GM12878 (cell line): ENCODE measurements at regions not wholly inside any gene's neighbourhood (a gene's known extent, or its start where the extent isn't known, plus 50 kb on each side); places are given as distances from the start of the nearest gene placed in this dataset.

Experiments
- ATAC-seq: fragments of 200-7000 bp; cut with Tn5 transposase; 3 replicates; pipeline ENCODE4 v1.9.1; 2020; ENCODE audit warnings: mild to moderate bottlenecking, moderate library complexity
- BruUV-seq: library from RNA; stranded (reverse); fragments of 400-500 nt; replicated peaks from 2 replicates; lab custom pipeline; 2021; lab: Mats Ljungman, UMichigan
- CTCF ChIA-PET: fragments of 300-600 bp; sonication (Branson Sonifier 250); formaldehyde crosslinking; extraction: SDS; loops from one replicate; lab custom pipeline; 2021; ENCODE audit warnings: inconsistent platforms; lab: Yijun Ruan, JAX
- POLR2A ChIA-PET: fragments of 350-600 bp; formaldehyde crosslinking; extraction: SDS; loops from one replicate; lab custom pipeline; 2021; ENCODE audit warnings: inconsistent platforms; lab: Charles Lee
- RAD21 ChIA-PET: fragments of 300-600 bp; sonication (Branson Sonifier 250); formaldehyde crosslinking; loops from one replicate; lab custom pipeline; 2023; ENCODE audit warnings: antibody characterized with exemption; ENCODE audit not compliant: unreplicated experiment; lab: Charles Lee
- SMC1A ChIA-PET: fragments of 300-600 bp; sonication (Branson Sonifier 250); formaldehyde crosslinking; loops from one replicate; lab custom pipeline; 2023; ENCODE audit not compliant: unreplicated experiment, uncharacterized antibody; lab: Charles Lee
- DNase-seq: peaks from one replicate; pipeline ENCODE4 v3.0.0-alpha.2; 2011; ENCODE audit warnings: low read depth, low spot score
- FAIRE-seq: peaks from 3 replicates; lab custom pipeline; 2011; peaks lifted over from hg19 to GRCh38; lab: Jason Lieb, UNC
- H2AFZ ChIP-seq: 2 replicates; pipeline ENCODE4 v1.6.0; 2011; ENCODE audit warnings: low read depth, low read length, control low read depth; ENCODE audit not compliant: control insufficient read depth
- H3K27ac ChIP-seq: 2 replicates; pipeline ENCODE4 v1.5.1; 2011; ENCODE audit warnings: control low read depth; ENCODE audit not compliant: control insufficient read depth, insufficient read depth
- H3K27me3 ChIP-seq, 2 experiments: replicated peaks in 1 of 2; 2 replicates each; pipeline versions ENCODE4 v1.6.0 to v1.6.1; 2011; ENCODE audit warnings: low read length in 1 of 2; ENCODE audit not compliant: control insufficient read depth in 2 of 2, insufficient read depth in 2 of 2
- H3K36me3 ChIP-seq, 2 experiments: 2 replicates each; pipeline ENCODE4 v1.5.1; 2011; ENCODE audit warnings: low read length in 1 of 2; ENCODE audit not compliant: control insufficient read depth in 2 of 2, insufficient read depth in 2 of 2
- H3K4me1 ChIP-seq: 2 replicates; pipeline ENCODE4 v1.6.1; 2011; ENCODE audit warnings: mild to moderate bottlenecking, low read length, moderate library complexity, mixed read lengths; ENCODE audit not compliant: control insufficient read depth, insufficient read depth
- H3K4me2 ChIP-seq: 2 replicates; pipeline ENCODE4 v1.6.0; 2011; ENCODE audit warnings: control low read depth; ENCODE audit not compliant: control insufficient read depth, insufficient read depth
- H3K4me3 ChIP-seq: fragments of 200-600 bp; sonication (generic); 2 replicates; pipeline ENCODE4 v1.5.1; 2016
- H3K79me2 ChIP-seq: 2 replicates; pipeline ENCODE4 v1.6.0; 2011; ENCODE audit warnings: low read length; ENCODE audit not compliant: control insufficient read depth, insufficient read depth
- H3K9ac ChIP-seq: 2 replicates; pipeline ENCODE4 v1.8.0; 2011; ENCODE audit warnings: low read length, control low read depth, mixed read lengths; ENCODE audit not compliant: control insufficient read depth, insufficient read depth
- H3K9me3 ChIP-seq: replicated peaks from 3 replicates; pipeline ENCODE4 v1.5.1; 2011; ENCODE audit warnings: mild to moderate bottlenecking, low read length; ENCODE audit not compliant: control insufficient read depth, insufficient read depth
- H4K20me1 ChIP-seq: 2 replicates; pipeline ENCODE4 v1.6.0; 2011; ENCODE audit not compliant: control insufficient read depth, insufficient read depth
- ATF7 ChIP-seq: fragments of 450-650 bp; IDR thresholded peaks from 2 replicates; pipeline ENCODE4 v1.6.1; 2016; ENCODE audit warnings: low read depth, mild to moderate bottlenecking
- BCL3 ChIP-seq: IDR thresholded peaks from 2 replicates; pipeline ENCODE4 v1.6.1; 2011; ENCODE audit warnings: borderline replicate concordance, low read depth, mild to moderate bottlenecking, moderate library complexity, low read length; ENCODE audit not compliant: insufficient read depth, poor library complexity, severe bottlenecking
- BCLAF1 ChIP-seq: fragments of 450-650 bp; IDR thresholded peaks from 2 replicates; pipeline ENCODE4 v1.6.1; 2017; ENCODE audit warnings: antibody characterized with exemption, mild to moderate bottlenecking, moderate library complexity
- CHD4 ChIP-seq: fragments of 200-600 bp; sonication (generic); IDR thresholded peaks from 2 replicates; pipeline ENCODE4 v1.6.1; 2016; ENCODE audit warnings: mild to moderate bottlenecking
- FOS ChIP-seq: IDR thresholded peaks from 3 replicates; pipeline ENCODE4 v1.6.1; 2011; ENCODE audit warnings: borderline replicate concordance; ENCODE audit not compliant: insufficient read length; ENCODE audit errors: extremely low read depth
- HDAC6 ChIP-seq: fragments of 200-600 bp; sonication (generic); IDR thresholded peaks from one replicate; pipeline ENCODE4 v1.8.0; 2017; ENCODE audit warnings: antibody characterized with exemption; ENCODE audit not compliant: unreplicated experiment
- MEF2A ChIP-seq: IDR thresholded peaks from 2 replicates; pipeline ENCODE4 v1.6.1; 2011; ENCODE audit warnings: low read depth, mild to moderate bottlenecking, low read length, moderate library complexity; ENCODE audit not compliant: insufficient read depth
- MTA2 ChIP-seq: fragments of 450-650 bp; IDR thresholded peaks from 2 replicates; pipeline ENCODE4 v1.6.1; 2016; ENCODE audit warnings: low read depth, mild to moderate bottlenecking, moderate library complexity
- NFYA ChIP-seq: IDR thresholded peaks from 2 replicates; pipeline ENCODE4 v1.6.1; 2011; ENCODE audit warnings: low read depth, mild to moderate bottlenecking, low read length, improper control_type of control experiment, borderline replicate concordance
- PBX3 ChIP-seq: IDR thresholded peaks from 2 replicates; pipeline ENCODE4 v1.6.1; 2011; ENCODE audit warnings: mild to moderate bottlenecking, low read depth, low read length, moderate library complexity; ENCODE audit not compliant: insufficient replicate concordance
- PKNOX1 ChIP-seq: fragments of 450-650 bp; IDR thresholded peaks from 2 replicates; pipeline ENCODE4 v1.6.1; 2016; ENCODE audit warnings: mild to moderate bottlenecking
- PML ChIP-seq: IDR thresholded peaks from 2 replicates; pipeline ENCODE4 v1.6.1; 2012; ENCODE audit warnings: low read length, inconsistent platforms
- SKIL ChIP-seq: fragments of 450-650 bp; IDR thresholded peaks from 2 replicates; pipeline ENCODE4 v1.6.1; 2017; ENCODE audit warnings: mild to moderate bottlenecking, low read depth, inconsistent platforms; ENCODE audit not compliant: poor library complexity, severe bottlenecking
- SUZ12 ChIP-seq: fragments of 200-600 bp; sonication (generic); IDR thresholded peaks from one replicate; pipeline ENCODE4 v1.6.1; 2018; ENCODE audit warnings: antibody characterized with exemption, mild to moderate bottlenecking; ENCODE audit not compliant: unreplicated experiment
- TBL1XR1 ChIP-seq: IDR thresholded peaks from 2 replicates; pipeline ENCODE4 v1.6.1; 2012; ENCODE audit warnings: low read depth, low read length, improper control_type of control experiment
- in situ Hi-C: fragments of 300-500 bp; cut with MboI; formaldehyde crosslinking; loops from 9 replicates; pipeline ENCODE4 v1.14.3; 2018; ENCODE audit warnings: mixed read lengths
- intact Hi-C: fragments of 100-400 bp; cut with micrococcal nuclease; formaldehyde crosslinking; loops from one replicate; pipeline ENCODE4 v1.14.2; 2022; ENCODE audit not compliant: unreplicated experiment

GRCh38 chr7:24137338-24137737 lies 146.7 kb upstream of the NPY start (continued):
- TF ChIP-seq PBX3 (no peak), NFYA (no peak)

GRCh38 chr7:24138343-24138742 lies 145.6 kb upstream of the NPY start:
- DNase-seq: no peak
- H4K20me1 ChIP-seq: no peaks in the 10 kb centered on the region
- no TSS peak for BruUV-seq
- H3K36me3 ChIP-seq: no peaks in the 10 kb centered on the region
- in situ Hi-C loops: no loop called here
- H3K27ac ChIP-seq: no peak overlapping the region
- H2AFZ ChIP-seq: no peak overlapping the region
- SMC1A ChIA-PET: interaction anchor here (1.4 kb wide), 1 partner anchor 28 kb away, joined by 3 read pairs; no protein-coding TSS in a partner anchor
- CTCF ChIA-PET: interaction anchor here (0.7 to 0.9 kb wide), 3 partner anchors 199 to 1054 kb away, joined by 3 read pairs; no protein-coding TSS in a partner anchor
- no peaks in the 10 kb centered on the region for H3K27me3 ChIP-seq
- H3K4me3 ChIP-seq: no peak overlapping the region
- POLR2A ChIA-PET: no interaction called here
- FAIRE-seq: no peak
- H3K4me1 ChIP-seq: peaks cover 8% of the 10 kb centered on the region; the same call in 1 of the 2 replicates
- H3K79me2 ChIP-seq: no peaks in the 10 kb centered on the region
- RAD21 ChIA-PET: no interaction called here
- H3K9me3 ChIP-seq: no peaks in the 10 kb centered on the region
- ATAC-seq: no peak
- no peak overlapping the region for H3K4me2 ChIP-seq
- no peak overlapping the region for H3K9ac ChIP-seq
- intact Hi-C loops: no loop called here
- no peak for TF ChIP-seq SKIL
- no peak for TF ChIP-seq PKNOX1
- TF ChIP-seq ATF7: no peak
- no peak for TF ChIP-seq BCLAF1
- TF ChIP-seq HDAC6: no peak
- no peak for TF ChIP-seq TBL1XR1
- TF ChIP-seq FOS: no peak
- TF ChIP-seq CHD4: no peak
- TF ChIP-seq MTA2: no peak
- no peak for TF ChIP-seq SUZ12
- no peak for TF ChIP-seq BCL3
- no peak for TF ChIP-seq MEF2A
- TF ChIP-seq PML: no peak
